ENCODE measurements at regions not wholly inside any gene's neighbourhood (a gene's known extent, or its start where the extent isn't known, plus 50 kb on each side); places are given as distances from the start of the nearest gene placed in this dataset.

DNA sequence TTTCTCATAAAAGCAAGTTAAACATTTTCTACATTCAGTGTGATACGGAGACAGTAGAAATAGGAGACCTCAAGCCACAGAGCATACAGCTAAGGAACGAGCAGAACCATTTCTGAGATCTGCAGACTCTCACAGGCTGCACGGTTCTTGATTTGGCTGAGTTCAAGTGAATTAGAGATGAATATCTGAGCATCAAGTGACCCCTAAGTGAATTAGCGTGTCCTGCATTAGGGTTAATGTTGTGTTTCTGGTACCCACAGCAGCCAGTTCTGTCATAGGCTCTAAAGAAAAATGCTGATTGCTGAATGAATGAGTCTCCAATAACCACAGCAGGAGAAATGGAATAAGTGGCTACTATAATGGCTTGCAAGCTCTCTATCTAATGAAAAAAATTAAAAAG lies 265.9 kb upstream of the SYT4 start:
- TF ChIP-seq, protein P1, sequence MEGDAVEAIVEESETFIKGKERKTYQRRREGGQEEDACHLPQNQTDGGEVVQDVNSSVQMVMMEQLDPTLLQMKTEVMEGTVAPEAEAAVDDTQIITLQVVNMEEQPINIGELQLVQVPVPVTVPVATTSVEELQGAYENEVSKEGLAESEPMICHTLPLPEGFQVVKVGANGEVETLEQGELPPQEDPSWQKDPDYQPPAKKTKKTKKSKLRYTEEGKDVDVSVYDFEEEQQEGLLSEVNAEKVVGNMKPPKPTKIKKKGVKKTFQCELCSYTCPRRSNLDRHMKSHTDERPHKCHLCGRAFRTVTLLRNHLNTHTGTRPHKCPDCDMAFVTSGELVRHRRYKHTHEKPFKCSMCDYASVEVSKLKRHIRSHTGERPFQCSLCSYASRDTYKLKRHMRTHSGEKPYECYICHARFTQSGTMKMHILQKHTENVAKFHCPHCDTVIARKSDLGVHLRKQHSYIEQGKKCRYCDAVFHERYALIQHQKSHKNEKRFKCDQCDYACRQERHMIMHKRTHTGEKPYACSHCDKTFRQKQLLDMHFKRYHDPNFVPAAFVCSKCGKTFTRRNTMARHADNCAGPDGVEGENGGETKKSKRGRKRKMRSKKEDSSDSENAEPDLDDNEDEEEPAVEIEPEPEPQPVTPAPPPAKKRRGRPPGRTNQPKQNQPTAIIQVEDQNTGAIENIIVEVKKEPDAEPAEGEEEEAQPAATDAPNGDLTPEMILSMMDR (IDR thresholded peaks at IDR 0.05): no peak
- DNase-seq (ENCODE audit: low spot score) (no peak), ATAC-seq (ENCODE audit: low FRiP score) (no peak)

DNA sequence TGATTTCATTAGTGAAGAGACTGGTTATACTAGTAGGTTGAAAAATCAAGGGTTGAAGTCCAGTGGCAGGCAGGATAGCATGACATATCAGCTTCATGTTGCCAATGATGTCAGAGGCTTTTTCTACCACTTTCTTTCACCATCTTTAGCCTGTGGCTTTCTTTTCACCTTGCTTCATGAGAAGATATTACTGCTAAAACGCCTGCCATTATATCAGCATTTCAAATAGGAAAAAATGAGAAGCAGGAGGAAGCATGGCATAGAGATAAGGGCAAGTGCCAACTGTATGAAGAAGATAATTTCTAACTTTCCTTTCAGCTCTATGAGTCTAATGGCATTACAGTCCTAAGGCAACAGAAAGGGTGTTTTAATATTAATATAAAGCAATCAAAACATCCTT lies 270.2 kb upstream of the SYT4 start:
- ATAC-seq (ENCODE audit: low FRiP score) (no peak), DNase-seq (ENCODE audit: low spot score) (no peak)
- TF ChIP-seq, protein P1 (IDR thresholded peaks at IDR 0.05): no peak

DNA sequence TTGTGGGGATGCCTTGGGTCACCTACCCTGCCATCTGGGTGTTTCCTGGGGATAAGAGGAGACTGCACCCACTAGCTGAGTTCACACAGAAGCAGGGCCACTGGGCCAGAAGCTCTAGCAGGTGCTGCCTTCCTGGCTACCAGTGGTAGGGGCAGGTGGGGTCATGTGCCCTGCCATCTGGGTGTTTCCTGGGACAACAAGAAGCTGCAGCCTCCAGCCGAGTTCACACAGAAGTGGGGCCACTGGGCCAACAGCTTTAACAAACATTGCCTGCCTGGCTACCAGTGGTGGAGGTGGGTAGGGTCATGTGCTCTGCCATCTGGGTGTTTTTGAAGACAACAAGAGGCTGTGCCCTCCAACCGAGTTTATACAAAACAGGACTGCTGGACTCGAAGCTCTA lies 282.2 kb upstream of the SYT4 start:
- no peak for ATAC-seq (ENCODE audit: low FRiP score)
- TF ChIP-seq, protein P1 (IDR thresholded peaks at IDR 0.05): no peak
- DNase-seq (ENCODE audit: low spot score): no peak

DNA sequence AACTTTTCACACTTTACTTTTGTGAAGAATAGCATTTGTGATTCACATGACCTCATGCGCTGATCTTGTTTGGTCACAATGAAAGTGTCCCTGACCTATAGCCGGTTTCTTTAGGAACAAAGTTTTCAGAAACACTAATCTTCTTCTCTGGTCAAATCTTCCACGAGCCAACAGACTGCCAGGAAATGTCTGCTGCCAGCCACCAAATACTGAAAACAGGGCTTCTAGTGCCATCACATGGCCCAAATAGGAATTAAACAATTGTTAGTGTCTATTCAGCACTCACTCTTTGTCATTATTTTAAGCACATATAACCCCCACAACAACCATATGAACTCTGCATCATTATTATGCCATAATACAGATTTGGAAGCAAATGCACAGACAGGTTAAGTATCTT lies 286.5 kb upstream of the SYT4 start:
- TF ChIP-seq, protein P1 (IDR thresholded peaks at IDR 0.05): no peak

DNA sequence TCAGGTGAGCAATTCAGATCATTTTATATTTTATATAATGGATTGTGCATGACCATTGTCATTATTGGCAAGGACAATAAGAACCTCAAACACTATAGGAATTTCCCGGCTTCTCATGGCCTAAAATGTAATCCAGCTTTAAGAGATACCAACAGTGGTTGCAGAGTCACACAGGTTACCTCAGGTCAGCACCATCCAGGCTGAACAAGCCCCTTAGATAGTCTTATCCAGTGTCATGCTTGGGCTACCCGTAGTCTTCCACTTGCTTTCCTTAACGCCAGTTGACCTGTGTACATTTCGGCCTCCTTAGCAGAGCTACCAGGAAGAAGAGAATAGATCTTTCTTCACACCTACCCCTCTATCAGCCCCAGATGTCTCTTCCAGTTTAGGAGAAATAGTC lies 293.3 kb upstream of the SYT4 start:
- ATAC-seq (ENCODE audit: low FRiP score) (no peak), DNase-seq (ENCODE audit: low spot score) (no peak)
- TF ChIP-seq, protein P1 (IDR thresholded peaks at IDR 0.05): no peak

More for the DNA sequence above, 286.5 kb upstream of the SYT4 start:
- DNase-seq (ENCODE audit: low spot score) (no peak), ATAC-seq (ENCODE audit: low FRiP score) (no peak)

DNA sequence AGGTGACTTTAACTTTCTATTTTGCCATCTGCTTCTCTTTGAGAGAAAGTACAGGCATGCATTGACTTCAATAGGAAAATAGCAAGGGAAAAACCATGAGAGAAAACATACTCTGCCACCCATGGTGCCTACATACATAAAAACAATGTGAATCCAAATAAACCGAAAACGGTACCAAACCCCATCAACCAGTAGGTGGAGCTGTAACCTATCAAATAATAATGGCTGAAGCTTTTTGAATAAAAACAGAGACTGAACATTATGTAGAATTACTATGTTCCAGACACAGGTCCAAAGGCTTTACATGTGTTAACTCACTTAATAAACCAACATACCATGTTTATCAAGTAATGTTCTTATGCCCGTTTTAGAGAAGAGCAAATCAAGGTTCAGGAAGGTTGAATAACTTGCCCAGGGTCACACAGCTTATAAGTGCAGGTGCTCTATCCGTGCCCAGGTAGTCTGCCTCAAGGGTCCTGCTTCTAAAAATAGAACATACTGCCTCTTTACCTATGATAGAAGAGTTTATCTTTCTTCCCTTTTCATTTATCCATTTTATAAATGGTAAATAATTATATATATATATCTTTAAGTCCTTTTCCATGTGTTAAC lies 293.9 kb upstream of the SYT4 start:
- DNase-seq (ENCODE audit: low spot score): no peak

DNA sequence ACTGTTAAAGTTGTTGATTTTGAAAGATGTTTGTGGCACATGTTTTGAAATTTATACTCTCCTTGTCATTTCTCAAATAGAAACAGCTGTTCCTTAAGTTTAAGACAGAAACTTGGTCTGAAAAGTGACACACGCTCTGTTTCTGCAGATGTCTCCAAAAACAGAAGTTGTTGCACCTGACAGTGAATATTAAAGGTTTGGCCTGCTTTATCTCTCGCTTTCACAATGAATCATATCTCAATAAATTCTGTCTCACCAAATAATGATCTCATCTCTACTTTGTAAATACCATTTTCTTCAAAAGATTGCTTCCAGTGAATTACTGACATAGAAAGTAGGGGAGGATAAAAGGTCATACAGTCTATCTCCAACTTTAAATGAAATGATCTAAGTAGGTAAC lies 294.9 kb upstream of the SYT4 start:
- no peak for DNase-seq (ENCODE audit: low spot score)
- TF ChIP-seq, protein P1 (IDR thresholded peaks at IDR 0.05): no peak

More for the DNA sequence above, 293.9 kb upstream of the SYT4 start:
- TF ChIP-seq, protein P1 (IDR thresholded peaks at IDR 0.05): no peak
- ATAC-seq (ENCODE audit: low FRiP score): peak; percentile 54

More for the DNA sequence above, 294.9 kb upstream of the SYT4 start:
- ATAC-seq (ENCODE audit: low FRiP score): no peak

Data from omental fat pad (tissue), 3 donors.